Ovary (tissue), 7 donors: ENCODE measurements at regions not wholly inside any gene's neighbourhood (a gene's known extent, or its start where the extent isn't known, plus 50 kb on each side); places are given as distances from the start of the nearest gene placed in this dataset. TPM values are rescaled to one million over a fixed set of nuclear protein-coding genes. Genes with fewer than 3 reads are reported as not detected.

Source experiments
- DNase-seq, 5 donors: peaks; one replicate each; pipeline ENCODE4 v3.0.0-alpha.2; 2019 to 2020
- H3K27ac ChIP-seq, 2 donors: fragments of 200-600 bp; one replicate each; pipeline versions ENCODE4 v1.5.1 to v1.8.0; 2019 to 2022
- H3K27me3 ChIP-seq: fragments of 200-600 bp; one replicate; pipeline ENCODE4 v1.8.0; 2022
- H3K36me3 ChIP-seq: fragments of 200-600 bp; sonication (generic); one replicate; pipeline ENCODE4 v1.5.1; 2019
- H3K4me1 ChIP-seq: one replicate; pipeline ENCODE4 v1.8.1; 2013; ENCODE audit warnings: mild to moderate bottlenecking, moderate library complexity; ENCODE audit not compliant: insufficient read depth
- H3K4me3 ChIP-seq: fragments of 200-600 bp; sonication (generic); one replicate; pipeline ENCODE4 v1.5.1; 2017
- H3K9me3 ChIP-seq, 2 donors: fragments of 200-600 bp in 1 of 2; sonication (generic) in 1 of 2; one replicate each; pipeline versions ENCODE4 v1.5.1 to v1.8.1; 2013 to 2019; ENCODE audit warnings: mild to moderate bottlenecking in 1 of 2, moderate library complexity in 1 of 2
- CTCF ChIP-seq, 3 donors: fragments of 450-650 bp in 2 of 3; fragments of 200-600 bp in 1 of 3; IDR thresholded peaks; one replicate each; pipeline versions ENCODE4 v1.5.1 to v1.8.0; 2016 to 2022; ENCODE audit warnings: antibody characterized with exemption in 3 of 3, mild to moderate bottlenecking in 1 of 3
- EP300 ChIP-seq: sonication (generic); formaldehyde crosslinking; IDR thresholded peaks from one replicate; pipeline ENCODE4 v1.6.1; 2017; ENCODE audit warnings: antibody characterized with exemption
- POLR2A ChIP-seq: fragments of 450-650 bp; IDR thresholded peaks from one replicate; pipeline ENCODE4 v1.6.1; 2017; ENCODE audit warnings: antibody characterized with exemption, mild to moderate bottlenecking, moderate library complexity
- WGBS, 3 donors: extraction: QIAGEN DNeasy Blood & Tissue Kit in 1 of 3; methylation state at CpG; one replicate each; pipeline versions ENCODE4 v1.1.5 to v1.1.7; 2013 to 2017; 5-methylcytosine and 5-hydroxymethylcytosine counted together
- intact Hi-C, 4 donors: fragments of 100-400 bp; cut with DNase I; formaldehyde crosslinking; loops; one replicate each; pipeline versions ENCODE4 v1.11.0 to v1.15.1; 2022 to 2023
- small RNA-seq: library from RNA; depleted of rRNA; stranded (forward); fragments of <200 nt; gene quantifications from one replicate; pipeline ENCODE3, GENCODE V24; 2016
- donor health status: DM: no; HTN: no; CAD: no; lungs with moderate emphysema.
- donor health status: DM: no; HTN: no; CAD: no.
- donor health status: Bipolar disorder and iron deficiency.
- donor health status: DM: no; HTN: no; CAD: no.
- donor health status: DM: yes; HTN: yes; CAD: no.

DNA sequence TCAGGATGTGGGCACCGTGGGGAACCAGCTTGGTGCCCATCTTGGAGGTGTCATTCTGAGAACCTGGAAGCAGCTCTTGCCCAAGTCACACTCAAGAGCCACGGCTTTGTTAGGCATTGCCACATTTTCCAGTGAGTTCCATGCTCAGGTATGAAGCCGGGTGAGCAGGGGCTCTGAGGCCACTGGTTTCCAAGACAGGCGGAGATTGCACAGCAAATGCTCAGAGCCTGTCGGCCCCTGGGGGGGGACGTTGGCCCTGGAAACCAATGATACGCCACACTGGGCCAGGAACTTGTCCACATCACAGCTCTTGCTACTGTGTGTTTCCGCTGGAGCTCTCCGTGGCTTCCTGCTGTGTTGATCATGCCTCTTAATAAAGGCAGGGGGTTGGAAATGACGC, 52.5 kb upstream of the SALL3 start:
- Histone ChIP-seq H3K36me3 (no peaks in the 10 kb centered on the region), H3K9me3 (no peaks in the 10 kb centered on the region), H3K4me1 (no peaks in the 10 kb centered on the region), H3K27ac (no peak overlapping the region), H3K27me3 (no peaks in the 10 kb centered on the region), H3K4me3 (no peak overlapping the region)
- 70 to 82% (median 72%) methylated on average over 10 of the region's 10 CpGs for WGBS, 3 donors
- intact Hi-C loops, result no loop called here
- DNase-seq, result no peak
- TF ChIP-seq CTCF (IDR thresholded peaks at IDR 0.05) (no peak), EP300 (no peak), POLR2A (no peak)

- H3K27me3 ChIP-seq, result no peaks in the 10 kb centered on the region
- H3K9me3 ChIP-seq, result no peaks in the 10 kb centered on the region
- DNase-seq, result no peak
- H3K27ac ChIP-seq, result no peak overlapping the region
- intact Hi-C loops, result no loop called here
- no peaks in the 10 kb centered on the region for H3K36me3 ChIP-seq
- no peaks in the 10 kb centered on the region for H3K4me1 ChIP-seq
- TF ChIP-seq CTCF (IDR thresholded peaks at IDR 0.05), result no peak
- no peak for TF ChIP-seq EP300
- no peak for TF ChIP-seq POLR2A
- WGBS, 3 donors, result 82 to 86% (median 85%) methylated on average over 11 of the region's 11 CpGs
- H3K4me3 ChIP-seq, result no peak overlapping the region
Observed at GRCh38 chr18:78927616-78928015, 52.0 kb upstream of the SALL3 start.

DNA sequence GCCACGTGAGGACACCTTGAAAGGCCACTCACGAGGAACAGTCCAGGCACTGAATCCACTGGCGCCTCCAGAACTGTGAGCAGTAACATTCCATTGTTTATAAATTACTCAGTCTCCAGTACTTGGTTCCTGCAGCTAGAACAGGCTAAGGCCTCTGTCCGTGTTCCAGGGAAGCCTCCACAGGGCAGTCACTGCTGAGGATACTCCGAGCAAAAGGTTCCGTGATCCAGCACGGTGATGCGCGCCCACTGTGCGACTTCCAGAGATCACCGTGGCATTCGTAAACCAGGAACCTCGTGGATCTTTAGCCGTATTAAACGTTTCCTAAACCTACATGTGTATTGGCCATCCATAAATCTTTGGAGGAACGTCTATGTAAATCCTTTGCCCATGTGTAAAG, 51.5 kb upstream of the SALL3 start:
- H3K4me1 ChIP-seq, result no peaks in the 10 kb centered on the region
- intact Hi-C loops, result no loop called here
- H3K36me3 ChIP-seq, result no peaks in the 10 kb centered on the region
- no peak overlapping the region for H3K4me3 ChIP-seq
- H3K27ac ChIP-seq, result no peak overlapping the region
- TF ChIP-seq EP300 (no peak), POLR2A (no peak), CTCF (IDR thresholded peaks at IDR 0.05) (no peak)
- no peak for DNase-seq
- H3K9me3 ChIP-seq, result no peaks in the 10 kb centered on the region
- WGBS, 3 donors, result 87 to 90% (median 88%) methylated on average over 16 of the region's 16 CpGs
- no peaks in the 10 kb centered on the region for H3K27me3 ChIP-seq

GRCh38 chr18:78929516-78929915, 50.1 kb upstream of the SALL3 start:
- no peaks in the 10 kb centered on the region for H3K4me1 ChIP-seq
- 85 to 86% (median 86%) methylated on average over 15 of the region's 15 CpGs for WGBS, 3 donors
- DNase-seq, result no peak
- H3K27me3 ChIP-seq, result no peaks in the 10 kb centered on the region
- no peaks in the 10 kb centered on the region for H3K36me3 ChIP-seq
- H3K9me3 ChIP-seq, result no peaks in the 10 kb centered on the region
- intact Hi-C loops, result no loop called here
- no peak overlapping the region for H3K4me3 ChIP-seq
- H3K27ac ChIP-seq, result no peak overlapping the region
- TF ChIP-seq POLR2A (no peak), EP300 (no peak), CTCF (IDR thresholded peaks at IDR 0.05) (no peak)

Small RNA genes in the stretch of these regions (small RNA-seq; reads per million reads assigned to genes)
- not detected for gene RF00019
- gene RF00402, result not detected
- gene RNA5SP461, result not detected
- not detected for gene RNU6-655P
